Heart left ventricle (tissue), 13 donors: ENCODE measurements at regions not wholly inside any gene's neighbourhood (a gene's known extent, or its start where the extent isn't known, plus 50 kb on each side); places are given as distances from the start of the nearest gene placed in this dataset.
"Not testable (repeated sequence)": the region's sequence is repeated elsewhere in the genome, so short reads cannot be mapped to it uniquely, and the experiment has no call there.

ENCODE experiments used
- CTCF ChIP-seq, 12 donors: fragments of 200-600 bp; sonication (generic) in 4 of 12; IDR thresholded peaks; one replicate each; pipeline versions ENCODE4 v1.5.0 to v1.8.0; 2018 to 2022; ENCODE audit warnings: antibody characterized with exemption in 12 of 12, mild to moderate bottlenecking in 5 of 12
- POLR2A ChIP-seq, 2 donors: fragments of 450-650 bp; IDR thresholded peaks; one replicate each; pipeline ENCODE4 v1.6.1; 2017; ENCODE audit warnings: antibody characterized with exemption in 2 of 2, mild to moderate bottlenecking in 2 of 2, moderate library complexity in 2 of 2
- donor health status: ischemic (EF 13 %, LVEDD 7.1; RV severe dilation, severe dysfunction).
- donor health status: DM: no; HTN: yes; CAD: no.
- donor health status: DM: no; HTN: no; CAD: no.
- donor health status: ischemic (EF 25% LVEDD 6.9; RV normal size, moderate dysfunction).
- donor health status: ischemic (EF 25% LVEDD 5.7; RV mildly dilated, moderate dysfunction).
- donor health status: ischemic (EF 35%, LVEDD 5.7; RV mildly dilated, moderate dysfunction).
- donor health status: nonischemic (EF 11% LVEDD 7.7; RV severe dilation, severe dysfunction).
- donor health status: DM: yes; HTN: yes; CAD: no.
- donor health status: PGD.
- donor health status: ischemic (EF 29% LVEDD 5.4; RV normal size, mild dysfunction).
- donor health status: nonischemic (EF 23%, LVEDD 6.1; RV moderate dilation, normal function).

- not testable (repeated sequence) for TF ChIP-seq CTCF, POLR2A (IDR thresholded peaks at IDR 0.05)
These were observed 148.7 kb upstream of the FNDC3A start for GRCh38 chr13:48826922-48827454.
